Urothelium cell line (cell line): ENCODE measurements at regions not wholly inside any gene's neighbourhood (a gene's known extent, or its start where the extent isn't known, plus 50 kb on each side); places are given as distances from the start of the nearest gene placed in this dataset.
"Not testable (repeated sequence)": the region's sequence is repeated elsewhere in the genome, so short reads cannot be mapped to it uniquely, and the experiment has no call there.

ENCODE experiments used
- DNase-seq: peaks from one replicate; pipeline ENCODE4 v3.0.0; 2011; ENCODE audit warnings: low spot score, mixed read lengths
- FAIRE-seq: peaks from 2 replicates; lab custom pipeline; 2011; peaks lifted over from hg19 to GRCh38; lab: Jason Lieb, UNC

DNA sequence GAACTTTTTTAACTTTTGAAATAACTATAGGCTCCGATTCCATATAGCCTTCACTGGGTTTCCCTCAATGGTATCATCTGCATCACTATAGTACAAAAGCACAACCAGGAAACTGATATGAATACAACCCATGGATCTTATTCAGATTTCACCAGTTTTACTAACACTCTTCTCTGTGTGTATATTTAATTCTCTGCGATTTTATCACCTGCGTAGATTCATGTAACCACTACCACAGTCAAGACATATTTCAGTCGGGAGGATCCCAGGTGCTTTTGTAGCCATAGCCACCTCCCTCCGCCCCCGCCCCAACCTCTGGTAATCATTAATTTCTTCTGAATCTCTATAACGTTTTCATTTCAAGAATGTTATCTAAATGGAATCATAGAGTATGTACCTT, 82.8 kb upstream of the C7orf33 start:
- DNase-seq (no peak), FAIRE-seq (no peak)

DNA sequence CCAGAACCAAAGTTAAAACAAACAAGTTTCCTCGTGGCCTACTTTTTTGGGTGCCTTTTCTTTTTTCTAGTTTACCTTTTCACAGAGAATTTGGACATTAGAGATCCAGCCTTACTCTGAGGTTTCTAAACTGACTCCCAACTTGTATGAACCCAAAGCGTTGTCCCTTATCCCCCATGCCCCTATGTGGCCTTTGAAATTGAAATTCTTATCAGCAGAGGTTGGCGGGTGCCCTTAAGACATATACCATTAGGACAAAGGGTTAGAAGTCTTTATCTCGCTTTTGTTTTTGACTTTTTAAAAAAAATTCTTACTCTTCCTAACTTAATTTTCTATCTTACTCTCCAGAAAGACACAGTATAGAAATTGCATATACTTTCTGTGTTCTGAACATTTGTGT, 76.3 kb upstream of the C7orf33 start:
- DNase-seq (no peak), FAIRE-seq (no peak)

DNA sequence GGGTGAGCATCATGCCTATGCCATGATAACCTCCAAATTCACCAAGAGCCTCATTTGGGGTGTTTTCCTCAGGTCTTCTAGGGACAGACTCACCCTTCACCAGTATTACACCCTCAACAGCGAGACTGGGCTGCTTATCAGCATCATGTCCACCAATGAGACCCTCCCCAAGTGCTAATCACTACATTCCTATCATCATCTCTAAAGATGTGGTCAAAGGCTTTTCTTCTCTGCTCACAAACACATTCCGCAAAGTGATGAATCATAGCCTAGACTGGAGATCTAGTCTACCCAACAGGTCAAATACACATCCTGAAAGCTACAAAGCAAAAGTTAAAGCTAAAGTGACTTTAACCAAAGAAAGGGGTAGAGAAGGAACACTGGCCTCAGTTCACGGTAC, 75.3 kb upstream of the C7orf33 start:
- FAIRE-seq, result no peak

DNA sequence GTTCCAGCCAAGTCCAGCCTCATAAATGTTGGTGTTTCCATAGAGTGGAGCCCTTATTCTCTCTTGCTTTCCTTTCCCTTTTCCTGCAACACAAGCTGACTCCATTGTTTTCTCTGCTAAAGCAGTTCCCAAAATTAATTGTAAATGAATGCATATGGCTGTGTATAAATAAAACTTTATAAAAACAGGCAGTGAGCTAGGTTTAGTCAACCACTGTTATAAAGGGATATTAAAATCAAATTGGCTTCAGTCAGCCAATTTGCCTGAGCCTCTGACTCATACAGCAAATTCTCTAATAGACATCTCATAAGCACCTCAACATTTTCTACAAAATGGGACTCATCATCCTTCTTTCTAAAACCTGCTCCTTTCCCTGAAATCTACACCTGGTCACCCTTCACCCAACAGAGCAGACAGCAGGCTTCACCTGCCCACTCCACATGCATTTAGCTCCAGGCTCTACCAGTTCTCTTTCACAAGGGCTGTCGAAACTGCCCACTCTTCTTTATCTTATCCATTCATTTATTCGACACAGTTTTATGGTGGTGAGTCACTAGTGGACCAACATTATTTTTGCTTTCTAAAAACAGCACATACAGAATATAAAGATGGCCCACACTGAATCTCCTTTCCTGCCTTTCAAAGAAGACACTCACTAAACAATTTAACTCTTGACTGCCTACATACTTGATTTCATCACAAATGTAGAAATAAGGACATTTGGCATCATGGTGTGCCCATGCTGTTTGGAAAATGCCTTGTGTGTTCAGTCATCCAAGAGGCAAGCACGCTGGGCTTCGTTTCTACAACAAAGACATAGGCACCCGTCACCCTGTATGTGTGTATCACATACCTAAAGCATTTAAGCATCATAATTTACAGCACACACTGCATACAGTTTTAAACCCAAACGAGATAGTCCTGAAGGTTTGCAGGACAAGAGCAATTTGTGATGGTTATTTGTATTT, 74.6 kb upstream of the C7orf33 start:
- no peak for DNase-seq
- FAIRE-seq, result no peak

More for the DNA sequence above, 75.3 kb upstream of the C7orf33 start:
- DNase-seq, result peak; percentile 8

DNA sequence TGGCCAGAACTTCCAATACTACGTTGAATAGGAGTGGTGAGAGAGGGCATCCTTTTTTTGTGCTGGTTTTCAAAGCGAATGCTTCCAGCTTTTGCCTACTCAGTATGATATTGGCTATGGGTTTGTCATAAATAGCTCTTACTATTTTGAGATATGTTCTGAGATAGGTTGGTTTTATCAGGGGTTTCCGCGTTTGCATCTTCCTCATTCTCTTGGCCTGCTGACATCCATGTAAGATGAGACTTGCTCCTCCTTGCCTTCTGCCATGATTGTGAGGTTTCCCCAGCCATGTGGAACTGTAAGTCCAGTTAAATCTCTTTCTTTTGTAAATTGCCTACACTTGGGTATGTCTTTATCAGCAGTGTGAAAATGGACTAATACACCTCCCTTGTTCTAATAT, 71.2 kb upstream of the C7orf33 start:
- DNase-seq, FAIRE-seq: not testable (repeated sequence)

DNA sequence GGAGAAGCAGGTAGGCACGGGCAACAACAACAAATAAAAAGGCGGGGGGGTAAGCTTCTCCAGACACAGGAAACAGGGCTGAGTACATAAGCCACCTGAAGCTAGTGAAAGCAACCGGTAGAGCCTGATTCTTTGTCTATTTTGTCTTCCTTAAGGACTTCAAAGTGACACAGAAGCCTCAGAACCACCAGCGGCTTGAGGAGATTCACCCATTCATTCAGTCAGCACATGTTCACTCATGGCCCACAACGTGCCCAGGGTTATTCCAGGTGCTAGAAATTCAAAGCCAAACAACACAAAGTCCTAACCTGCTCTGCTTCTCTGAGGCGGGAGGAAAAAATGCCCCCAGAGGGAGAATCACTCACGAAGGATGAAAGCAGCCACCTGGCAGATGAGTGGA, 69.3 kb upstream of the C7orf33 start:
- FAIRE-seq, result no peak

DNA sequence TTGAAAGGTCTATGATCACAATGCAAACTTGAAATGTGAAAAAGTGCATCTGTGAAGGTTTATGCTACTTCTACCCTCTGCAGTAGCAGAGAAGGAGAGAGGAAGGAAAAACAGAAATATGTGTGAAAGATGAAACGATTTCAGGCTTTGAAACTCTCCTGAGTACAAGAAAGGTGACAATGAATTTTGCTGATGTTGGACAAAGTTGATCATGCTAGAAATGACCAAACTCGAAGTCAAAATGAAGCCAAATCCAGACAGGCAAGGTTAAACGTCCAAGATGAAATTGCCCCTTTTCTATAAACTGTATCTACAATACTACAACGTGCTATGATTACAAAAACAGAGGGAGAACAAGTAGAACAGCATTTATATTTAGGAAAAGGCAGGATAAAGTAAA, 67.0 kb upstream of the C7orf33 start:
- no peak for FAIRE-seq

More for the DNA sequence above, 69.3 kb upstream of the C7orf33 start:
- DNase-seq, result no peak

DNA sequence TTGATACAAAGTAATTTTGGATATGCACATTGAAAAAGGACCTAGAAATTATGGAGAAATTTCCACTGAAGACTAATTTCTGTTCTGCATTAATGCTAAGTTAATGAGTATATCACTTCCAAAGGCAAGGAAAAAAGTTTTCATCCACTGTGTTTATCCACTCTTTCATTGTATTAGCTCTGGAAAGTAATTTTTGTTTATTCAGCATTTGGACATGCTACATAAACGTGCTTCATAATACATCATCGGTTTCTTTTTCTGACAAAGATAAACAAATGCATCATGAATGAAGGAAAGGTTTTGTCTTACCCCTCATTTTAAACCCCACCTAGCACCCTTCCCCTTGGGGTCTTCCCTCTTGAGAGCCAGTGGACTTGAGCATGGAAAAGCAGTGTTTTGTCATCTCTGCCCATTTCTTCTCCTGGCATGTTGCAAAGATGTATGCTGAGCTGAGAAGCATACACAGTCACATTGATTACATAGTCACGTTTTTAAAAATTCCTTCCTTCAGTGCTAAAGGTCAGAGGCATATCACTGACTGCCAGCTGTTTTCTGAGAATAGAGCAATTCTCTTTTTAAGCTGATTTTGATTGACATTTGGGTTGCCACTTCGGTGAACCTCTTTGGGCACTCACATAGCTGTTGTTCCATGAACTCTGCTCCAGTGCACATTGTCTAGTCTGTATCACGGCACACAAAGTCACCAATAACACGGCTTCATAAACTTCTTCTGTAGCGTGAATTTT, 65.9 kb upstream of the C7orf33 start:
- DNase-seq (no peak), FAIRE-seq (no peak)

More for the DNA sequence above, 67.0 kb upstream of the C7orf33 start:
- DNase-seq, result no peak

DNA sequence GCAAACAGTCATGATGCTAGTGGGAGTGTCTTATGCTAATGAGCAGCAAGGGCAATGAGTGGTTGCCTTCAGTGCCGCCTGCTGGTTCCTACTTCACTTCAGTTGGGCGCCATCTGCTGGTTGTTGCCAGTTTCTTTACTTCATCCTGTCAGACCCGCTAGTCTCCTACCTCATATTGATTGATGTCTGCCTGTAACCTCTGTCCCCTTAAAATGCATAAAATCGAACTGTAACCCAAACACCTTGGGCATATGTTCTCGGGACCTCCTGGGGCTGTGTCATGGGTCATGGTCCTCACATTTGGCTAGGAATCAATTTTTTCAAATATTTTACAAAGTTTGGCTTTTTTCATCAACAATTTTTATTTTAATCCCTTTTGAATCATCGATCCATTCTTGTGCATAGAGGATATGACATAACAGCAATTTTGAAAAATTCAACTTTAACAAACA, 62.8 kb upstream of the C7orf33 start:
- peak; percentile 29 for DNase-seq
- no peak for FAIRE-seq

DNA sequence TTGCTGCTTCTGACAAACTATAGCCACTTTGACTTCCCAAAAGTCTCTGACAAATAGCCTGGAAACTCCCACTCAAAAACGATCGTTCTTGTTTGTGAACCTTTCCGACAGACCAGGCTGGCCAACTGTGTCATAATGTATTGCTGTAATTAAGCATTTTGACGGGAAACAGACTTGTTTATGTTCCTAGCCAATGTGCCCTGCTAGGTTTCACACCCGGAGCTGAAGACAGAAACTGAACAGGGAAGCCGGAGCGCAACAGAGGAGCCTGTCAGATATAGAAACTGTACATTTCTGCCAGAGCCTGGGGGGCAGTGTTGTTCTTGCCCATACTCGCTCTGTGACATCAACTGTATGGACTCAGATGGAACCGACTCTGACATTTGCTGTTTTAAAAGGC, 55.3 kb upstream of the C7orf33 start:
- no peak for FAIRE-seq
- no peak for DNase-seq

DNA sequence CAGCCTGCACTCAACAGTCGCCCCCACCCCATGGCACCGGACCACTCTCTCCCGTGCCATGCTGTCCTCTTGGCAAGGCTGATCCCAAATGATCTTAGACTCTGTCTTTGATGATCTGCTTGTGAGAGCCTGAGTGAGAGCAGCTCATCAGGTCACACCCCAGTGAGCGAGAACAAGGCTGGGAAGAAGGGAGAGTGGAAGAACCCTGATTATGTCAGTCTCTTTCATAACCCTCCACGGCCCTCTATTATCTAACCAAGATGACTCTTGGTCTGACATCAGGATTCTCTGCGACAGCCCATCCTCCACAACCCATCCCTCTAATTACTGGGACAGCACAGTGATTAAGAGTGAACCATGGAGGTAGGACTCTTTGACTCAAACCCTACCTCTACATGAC, 53.1 kb upstream of the C7orf33 start:
- FAIRE-seq (no peak), DNase-seq (no peak)

DNA sequence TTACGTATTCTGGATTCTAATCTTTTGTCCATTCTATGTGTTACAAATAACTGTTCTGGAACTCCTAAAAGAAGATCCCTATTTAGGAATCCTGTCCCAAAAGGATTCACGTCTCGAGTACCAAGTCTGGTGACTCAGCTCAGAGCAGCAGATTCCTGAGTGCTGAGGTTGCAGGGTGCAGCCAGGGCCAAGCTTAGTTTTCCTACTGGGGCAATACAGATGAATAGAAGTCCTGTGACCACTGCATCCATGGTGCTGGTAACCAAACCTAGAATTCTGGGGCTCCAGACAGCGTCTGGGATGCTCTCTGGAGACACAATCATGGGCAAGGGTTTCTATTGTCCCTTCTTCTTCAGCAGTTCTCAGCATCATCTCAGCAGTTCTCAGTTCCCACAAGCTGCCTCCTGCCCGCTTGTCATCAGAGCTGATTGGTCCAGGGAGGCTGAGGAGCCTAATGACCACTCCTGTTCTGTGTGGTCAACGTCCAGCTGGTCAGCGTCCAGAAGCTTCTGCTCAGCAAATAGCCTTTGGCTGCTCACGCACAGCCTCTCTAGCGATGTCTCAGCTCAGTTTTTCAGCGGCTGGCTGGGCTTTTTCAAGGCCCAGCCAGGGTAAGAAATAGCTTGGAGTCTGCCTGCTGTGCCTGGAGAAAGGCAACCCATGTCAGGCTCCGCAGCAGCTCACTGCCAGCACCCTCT, 50.4 kb upstream of the C7orf33 start:
- FAIRE-seq (no peak), DNase-seq (peak; percentile 59)
